ENCODE measurements at regions not wholly inside any gene's neighbourhood (a gene's known extent, or its start where the extent isn't known, plus 50 kb on each side); places are given as distances from the start of the nearest gene placed in this dataset.

DNA sequence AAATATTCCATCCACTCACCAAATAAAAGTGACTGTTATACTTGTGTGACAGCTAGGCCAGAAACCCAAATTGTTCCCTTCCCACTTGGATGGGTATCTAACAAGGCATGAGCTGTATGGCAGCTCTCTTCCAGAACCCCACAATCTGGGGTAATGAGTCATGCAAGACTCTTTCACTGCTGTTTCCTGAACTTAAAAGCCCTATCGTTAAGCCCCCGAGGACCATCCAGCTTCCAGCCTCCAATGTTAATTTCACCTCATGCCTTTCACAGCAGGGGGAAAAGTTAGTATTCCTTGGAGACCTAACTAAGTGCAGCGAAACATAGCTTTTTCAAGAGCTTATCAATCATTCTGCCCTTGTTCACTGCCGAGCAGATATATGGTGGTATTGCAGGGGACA, 368.6 kb upstream of the HSFY2 start:
- intact Hi-C loops (cut with DNase I) = no loop called here
- 29% methylated on average over 4 of the region's 4 CpGs for WGBS
- Histone ChIP-seq H3K4me1 (replicated peaks) (no peaks in the 10 kb centered on the region), H3K27me3 (replicated peaks; ENCODE audit: insufficient read depth) (no peaks in the 10 kb centered on the region), H3K9me3 (no peaks in the 10 kb centered on the region), H3K27ac (no peak overlapping the region), H3K4me3 (no peak overlapping the region), H3K36me3 (no peaks in the 10 kb centered on the region)
- no peak for TF ChIP-seq POLR2AphosphoS5 (IDR thresholded peaks at IDR 0.05)
- TF ChIP-seq, protein P1, sequence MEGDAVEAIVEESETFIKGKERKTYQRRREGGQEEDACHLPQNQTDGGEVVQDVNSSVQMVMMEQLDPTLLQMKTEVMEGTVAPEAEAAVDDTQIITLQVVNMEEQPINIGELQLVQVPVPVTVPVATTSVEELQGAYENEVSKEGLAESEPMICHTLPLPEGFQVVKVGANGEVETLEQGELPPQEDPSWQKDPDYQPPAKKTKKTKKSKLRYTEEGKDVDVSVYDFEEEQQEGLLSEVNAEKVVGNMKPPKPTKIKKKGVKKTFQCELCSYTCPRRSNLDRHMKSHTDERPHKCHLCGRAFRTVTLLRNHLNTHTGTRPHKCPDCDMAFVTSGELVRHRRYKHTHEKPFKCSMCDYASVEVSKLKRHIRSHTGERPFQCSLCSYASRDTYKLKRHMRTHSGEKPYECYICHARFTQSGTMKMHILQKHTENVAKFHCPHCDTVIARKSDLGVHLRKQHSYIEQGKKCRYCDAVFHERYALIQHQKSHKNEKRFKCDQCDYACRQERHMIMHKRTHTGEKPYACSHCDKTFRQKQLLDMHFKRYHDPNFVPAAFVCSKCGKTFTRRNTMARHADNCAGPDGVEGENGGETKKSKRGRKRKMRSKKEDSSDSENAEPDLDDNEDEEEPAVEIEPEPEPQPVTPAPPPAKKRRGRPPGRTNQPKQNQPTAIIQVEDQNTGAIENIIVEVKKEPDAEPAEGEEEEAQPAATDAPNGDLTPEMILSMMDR (IDR thresholded peaks at IDR 0.05) = no peak
- TF ChIP-seq POLR2A (IDR thresholded peaks at IDR 0.05) = no peak
- no peak for DNase-seq (ENCODE audit: low spot score)

DNA sequence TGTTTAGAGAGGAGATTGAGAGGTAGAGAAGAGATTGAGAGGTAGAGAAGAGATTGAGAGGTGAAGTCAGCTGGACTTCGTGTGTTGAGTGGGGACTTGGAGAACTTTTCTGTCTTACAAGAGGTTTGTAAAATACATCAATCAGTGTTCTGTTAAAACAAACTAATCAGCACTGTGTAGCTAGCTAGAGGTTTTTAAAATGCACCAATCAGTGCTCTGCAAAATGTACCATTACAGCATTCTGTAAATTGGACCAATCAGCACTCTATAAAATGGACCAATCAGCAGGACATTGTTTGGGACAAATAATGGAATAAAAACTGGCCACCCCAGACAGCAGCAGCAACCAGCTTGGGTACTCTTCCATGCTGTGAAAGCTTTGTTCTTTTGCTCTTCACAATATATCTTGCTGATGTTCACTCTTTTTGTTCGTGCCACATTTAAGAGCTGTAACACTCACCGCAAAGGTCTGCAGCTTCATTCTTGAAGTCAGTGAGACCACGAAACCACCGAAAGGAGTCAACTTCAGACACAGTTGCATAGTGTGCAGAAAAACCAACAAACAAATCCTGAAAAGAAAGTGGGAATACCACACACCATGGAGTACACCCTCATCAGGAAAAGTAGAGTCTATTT, 366.9 kb upstream of the HSFY2 start:
- no peaks in the 10 kb centered on the region for H3K9me3 ChIP-seq
- H3K36me3 ChIP-seq = no peaks in the 10 kb centered on the region
- H3K4me3 ChIP-seq = no peak overlapping the region
- no peak overlapping the region for H3K27ac ChIP-seq
- no peaks in the 10 kb centered on the region for H3K4me1 ChIP-seq (replicated peaks)
- no peaks in the 10 kb centered on the region for H3K27me3 ChIP-seq (replicated peaks; ENCODE audit: insufficient read depth)
- DNase-seq (ENCODE audit: low spot score) = no peak
- intact Hi-C loops (cut with DNase I) = no loop called here
- TF ChIP-seq, protein P1 (IDR thresholded peaks at IDR 0.05) = no peak
- no peak for TF ChIP-seq POLR2AphosphoS5 (IDR thresholded peaks at IDR 0.05)
- no peak for TF ChIP-seq POLR2A (IDR thresholded peaks at IDR 0.05)
- 77% methylated on average over 5 of the region's 5 CpGs for WGBS

DNA sequence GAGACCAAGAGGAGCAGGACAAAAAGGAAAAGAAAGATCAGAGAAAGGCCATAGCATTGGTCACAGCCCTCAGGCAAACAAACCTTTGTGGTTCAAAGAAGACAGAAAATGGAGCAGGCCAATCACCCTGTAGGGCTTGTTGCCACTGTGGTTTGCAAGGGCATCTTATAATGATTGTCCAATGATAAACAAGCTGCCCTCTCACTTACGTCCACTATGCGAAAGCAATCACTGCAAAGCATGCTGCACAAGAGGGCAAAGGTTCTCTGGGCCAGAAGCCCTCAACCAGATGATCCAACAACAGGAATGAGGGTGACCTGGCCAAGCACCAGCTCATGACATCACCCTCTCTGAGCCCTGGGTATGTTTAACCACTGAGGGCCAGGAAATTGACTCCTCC, 360.9 kb upstream of the HSFY2 start:
- no peak overlapping the region for H3K27ac ChIP-seq
- H3K36me3 ChIP-seq = no peaks in the 10 kb centered on the region
- WGBS = 95% methylated on average over 2 of the region's 2 CpGs
- TF ChIP-seq POLR2AphosphoS5 (IDR thresholded peaks at IDR 0.05) = no peak
- TF ChIP-seq, protein P1 (IDR thresholded peaks at IDR 0.05) = no peak
- no peak for TF ChIP-seq POLR2A (IDR thresholded peaks at IDR 0.05)
- H3K4me1 ChIP-seq (replicated peaks) = no peaks in the 10 kb centered on the region
- no peaks in the 10 kb centered on the region for H3K9me3 ChIP-seq
- no peak for DNase-seq (ENCODE audit: low spot score)
- no peaks in the 10 kb centered on the region for H3K27me3 ChIP-seq (replicated peaks; ENCODE audit: insufficient read depth)
- H3K4me3 ChIP-seq = no peak overlapping the region
- intact Hi-C loops (cut with DNase I) = no loop called here

DNA sequence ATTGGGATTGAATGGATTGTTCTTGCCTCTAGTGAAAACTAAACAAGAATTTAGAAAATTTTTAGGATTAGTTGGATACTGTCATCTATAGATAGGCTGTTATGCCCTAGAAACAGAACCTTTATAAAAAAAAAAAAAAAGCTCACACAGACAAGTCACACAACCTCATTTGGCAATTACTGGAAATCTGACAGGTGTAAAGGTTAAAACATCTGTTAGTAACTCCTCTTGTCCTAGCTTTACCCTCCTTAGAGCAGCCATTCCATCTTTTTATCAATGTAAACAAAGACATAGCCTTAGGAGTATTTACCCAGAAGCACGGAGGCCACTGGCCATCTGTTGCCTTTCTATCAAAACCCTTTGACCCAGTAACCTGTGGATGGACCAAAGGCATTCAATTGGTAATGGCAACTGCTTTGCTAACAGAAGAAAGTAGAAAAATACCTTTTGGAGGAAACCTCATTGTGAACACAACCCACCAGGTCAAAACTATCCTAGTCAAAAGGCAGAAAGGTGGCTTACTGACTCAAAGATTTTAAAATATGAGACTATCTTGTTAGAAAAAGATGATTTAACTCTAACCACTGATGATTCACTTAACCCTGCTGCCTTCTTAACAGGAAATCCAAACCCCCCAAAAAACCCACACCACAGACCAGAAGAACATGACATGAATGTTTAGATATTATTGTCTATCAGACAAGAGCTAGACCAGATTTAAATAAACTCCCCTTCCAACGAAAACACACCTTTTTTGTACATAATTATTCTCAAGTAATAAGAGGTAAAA, 357.2 kb upstream of the HSFY2 start:
- 47% methylated on average over 2 of the region's 2 CpGs for WGBS

More for the DNA sequence above, 357.2 kb upstream of the HSFY2 start:
- Histone ChIP-seq H3K27me3 (replicated peaks; ENCODE audit: insufficient read depth) (no peaks in the 10 kb centered on the region), H3K27ac (no peak overlapping the region), H3K36me3 (no peaks in the 10 kb centered on the region), H3K9me3 (no peaks in the 10 kb centered on the region), H3K4me1 (replicated peaks) (no peaks in the 10 kb centered on the region), H3K4me3 (no peak overlapping the region)
- TF ChIP-seq, protein P1 (IDR thresholded peaks at IDR 0.05) = no peak
- TF ChIP-seq POLR2A (IDR thresholded peaks at IDR 0.05) = no peak
- no peak for TF ChIP-seq POLR2AphosphoS5 (IDR thresholded peaks at IDR 0.05)
- no peak for DNase-seq (ENCODE audit: low spot score)
- intact Hi-C loops (cut with DNase I) = no loop called here
